ENCODE measurements at regions not wholly inside any gene's neighbourhood (a gene's known extent, or its start where the extent isn't known, plus 50 kb on each side); places are given as distances from the start of the nearest gene placed in this dataset.

DNA sequence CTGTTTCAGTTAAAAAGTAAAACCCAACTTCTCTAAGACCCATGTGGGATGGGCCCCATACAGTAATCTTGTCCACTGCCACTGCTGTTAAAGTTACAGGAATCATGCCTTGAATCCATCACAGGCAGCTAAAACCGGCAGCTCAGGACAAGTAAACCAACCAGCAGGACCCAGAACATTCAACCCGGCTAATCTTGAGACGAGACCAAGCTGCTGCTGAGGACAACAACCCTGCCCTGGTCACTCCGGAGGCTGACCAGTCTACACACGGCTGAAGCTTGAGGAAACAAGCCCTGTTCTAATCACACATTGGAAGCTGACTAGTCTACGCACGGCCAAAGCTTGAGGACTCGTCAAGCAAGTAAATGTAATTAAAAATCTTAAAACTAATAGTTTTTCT is 105.2 kb upstream of the ZNF492 start:
- no peak overlapping the region for H3K27ac ChIP-seq (ENCODE audit: insufficient read length, low read depth, low read length)
- H3K23ac ChIP-seq (ENCODE audit: insufficient read length, low read depth, low read length) = no peak overlapping the region
- H2BK20ac ChIP-seq (ENCODE audit: low read depth, low read length, poor library complexity, severe bottlenecking) = no peak overlapping the region
- no peak overlapping the region for H3K56ac ChIP-seq (ENCODE audit: insufficient read length, low read depth, low read length)
- Mint-ChIP-seq H3K9me3 (peaks cover 91 to 95% of the 10 kb centered on the region in 2 experiments), H3K27me3 (ENCODE audit: low read depth) (no peaks in the 10 kb centered on the region; the same call in 1 of the 2 replicates), H3K27ac (no peak overlapping the region), H3K4me1 (no peaks in the 10 kb centered on the region), H3K4me3 (no peak overlapping the region), H3K36me3 (ENCODE audit: insufficient read depth in 1 of 3, low read depth in 3 of 3) (peaks cover 5 to 24% (median 8%) of the 10 kb centered on the region in 3 experiments; a peak in 6 of 7 replicates)
- no peak overlapping the region for H3T11ph ChIP-seq (ENCODE audit: low read length)
- no peaks in the 10 kb centered on the region for H4K20me1 ChIP-seq (ENCODE audit: control insufficient read depth, insufficient read depth, insufficient read length)
- no peaks in the 10 kb centered on the region for H3K79me1 ChIP-seq (ENCODE audit: insufficient read depth, low read depth, low read length, poor library complexity, severe bottlenecking)
- no peaks in the 10 kb centered on the region for H3K4me1 ChIP-seq (ENCODE audit: insufficient read depth, low read length)
- no peak overlapping the region for H4K8ac ChIP-seq (replicated peaks; ENCODE audit: insufficient read length, low read depth, low read length)
- H4K5ac ChIP-seq (ENCODE audit: insufficient read length, low read depth, low read length) = no peak overlapping the region
- no peak overlapping the region for H2BK12ac ChIP-seq (ENCODE audit: insufficient read length, low read depth, low read length)
- no peak overlapping the region for H3K9ac ChIP-seq (ENCODE audit: extremely low read depth, insufficient read length, low read length)
- no peak overlapping the region for H3K18ac ChIP-seq (ENCODE audit: insufficient read length, low read depth, low read length)
- no peak for DNase-seq
- no peak overlapping the region for H2BK15ac ChIP-seq (ENCODE audit: low read depth, low read length)
- TF ChIP-seq, protein P1, sequence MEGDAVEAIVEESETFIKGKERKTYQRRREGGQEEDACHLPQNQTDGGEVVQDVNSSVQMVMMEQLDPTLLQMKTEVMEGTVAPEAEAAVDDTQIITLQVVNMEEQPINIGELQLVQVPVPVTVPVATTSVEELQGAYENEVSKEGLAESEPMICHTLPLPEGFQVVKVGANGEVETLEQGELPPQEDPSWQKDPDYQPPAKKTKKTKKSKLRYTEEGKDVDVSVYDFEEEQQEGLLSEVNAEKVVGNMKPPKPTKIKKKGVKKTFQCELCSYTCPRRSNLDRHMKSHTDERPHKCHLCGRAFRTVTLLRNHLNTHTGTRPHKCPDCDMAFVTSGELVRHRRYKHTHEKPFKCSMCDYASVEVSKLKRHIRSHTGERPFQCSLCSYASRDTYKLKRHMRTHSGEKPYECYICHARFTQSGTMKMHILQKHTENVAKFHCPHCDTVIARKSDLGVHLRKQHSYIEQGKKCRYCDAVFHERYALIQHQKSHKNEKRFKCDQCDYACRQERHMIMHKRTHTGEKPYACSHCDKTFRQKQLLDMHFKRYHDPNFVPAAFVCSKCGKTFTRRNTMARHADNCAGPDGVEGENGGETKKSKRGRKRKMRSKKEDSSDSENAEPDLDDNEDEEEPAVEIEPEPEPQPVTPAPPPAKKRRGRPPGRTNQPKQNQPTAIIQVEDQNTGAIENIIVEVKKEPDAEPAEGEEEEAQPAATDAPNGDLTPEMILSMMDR (conservative IDR thresholded peaks at IDR 0.05) = no peak
- H3K23me2 ChIP-seq (ENCODE audit: insufficient read length, low read depth, low read length, poor library complexity, severe bottlenecking) = no peaks in the 10 kb centered on the region
- H4K91ac ChIP-seq (ENCODE audit: insufficient read length, low read depth, low read length) = no peak overlapping the region
- H2AFZ ChIP-seq (ENCODE audit: low read length) = no peak overlapping the region
- no peak overlapping the region for H3K4ac ChIP-seq (ENCODE audit: low read depth, low read length)
- no peak overlapping the region for H2BK5ac ChIP-seq (ENCODE audit: insufficient read length, low read length)
- H3K14ac ChIP-seq (ENCODE audit: insufficient read depth, low read length) = no peak overlapping the region
- H2AK5ac ChIP-seq (ENCODE audit: insufficient read length, low read length) = no peak overlapping the region
- H3K9me3 ChIP-seq (ENCODE audit: control insufficient read depth, low read depth, low read length) = peaks cover 85% of the 10 kb centered on the region
- no peaks in the 10 kb centered on the region for H3K27me3 ChIP-seq (ENCODE audit: insufficient read depth, low read length)
- H3K4me2 ChIP-seq (ENCODE audit: insufficient read depth, insufficient read length, low read length) = no peak overlapping the region
- no CpG with 5 or more reads among the region's 8 CpGs for WGBS (ENCODE audit: extremely low coverage, insufficient read length, low lambda C conversion rate)
- H3K79me2 ChIP-seq (ENCODE audit: insufficient read depth, low read length) = no peaks in the 10 kb centered on the region
- no peak overlapping the region for H2BK120ac ChIP-seq (ENCODE audit: low read depth, low read length, poor library complexity, severe bottlenecking)

Data from H9 (cell line).